ENCODE measurements at regions not wholly inside any gene's neighbourhood (a gene's known extent, or its start where the extent isn't known, plus 50 kb on each side); places are given as distances from the start of the nearest gene placed in this dataset.

- H3K27ac ChIP-seq (ENCODE audit: low read depth in 2 of 2, low read length in 2 of 2): no peak overlapping the region
- H3K9ac ChIP-seq (ENCODE audit: low read depth in 1 of 2, low read length in 2 of 2): no peak overlapping the region
- H3K9me3 ChIP-seq (ENCODE audit: control insufficient read depth in 2 of 2, low read length in 2 of 2): no peaks in the 10 kb centered on the region
These were observed 255.9 kb upstream of the SNX7 start for GRCh38 chr1:98405581-98406074.

GRCh38 chr1:98404866-98405265 is 256.7 kb upstream of the SNX7 start:
- no peaks in the 10 kb centered on the region for H3K27me3 ChIP-seq (ENCODE audit: control insufficient read depth in 2 of 2, insufficient read depth in 2 of 2, low read length in 2 of 2)
- H3K4me3 ChIP-seq (ENCODE audit: low read length in 2 of 2): no peak overlapping the region
- H3K27ac ChIP-seq (ENCODE audit: low read depth in 2 of 2, low read length in 2 of 2): no peak overlapping the region
- no peaks in the 10 kb centered on the region for H3K36me3 ChIP-seq (ENCODE audit: control insufficient read depth in 2 of 2, insufficient read depth in 2 of 2, low read length in 2 of 2)
- H3K4me1 ChIP-seq (ENCODE audit: control insufficient read depth in 2 of 2, insufficient read depth in 2 of 2, low read length in 2 of 2): no peaks in the 10 kb centered on the region
- no peak overlapping the region for H3K9ac ChIP-seq (ENCODE audit: low read depth in 1 of 2, low read length in 2 of 2)
- H3K9me3 ChIP-seq (ENCODE audit: control insufficient read depth in 2 of 2, low read length in 2 of 2): no peaks in the 10 kb centered on the region

More at GRCh38 chr1:98405581-98406074, 255.9 kb upstream of the SNX7 start:
- H3K36me3 ChIP-seq (ENCODE audit: control insufficient read depth in 2 of 2, insufficient read depth in 2 of 2, low read length in 2 of 2): no peaks in the 10 kb centered on the region
- H3K4me1 ChIP-seq (ENCODE audit: control insufficient read depth in 2 of 2, insufficient read depth in 2 of 2, low read length in 2 of 2): no peaks in the 10 kb centered on the region
- H3K27me3 ChIP-seq (ENCODE audit: control insufficient read depth in 2 of 2, insufficient read depth in 2 of 2, low read length in 2 of 2): no peaks in the 10 kb centered on the region
- H3K4me3 ChIP-seq (ENCODE audit: low read length in 2 of 2): no peak overlapping the region

- H3K4me3 ChIP-seq (ENCODE audit: low read length in 2 of 2): no peak overlapping the region
- H3K36me3 ChIP-seq (ENCODE audit: control insufficient read depth in 2 of 2, insufficient read depth in 2 of 2, low read length in 2 of 2): no peaks in the 10 kb centered on the region
- no peaks in the 10 kb centered on the region for H3K4me1 ChIP-seq (ENCODE audit: control insufficient read depth in 2 of 2, insufficient read depth in 2 of 2, low read length in 2 of 2)
- no peak overlapping the region for H3K9ac ChIP-seq (ENCODE audit: low read depth in 1 of 2, low read length in 2 of 2)
- H3K27me3 ChIP-seq (ENCODE audit: control insufficient read depth in 2 of 2, insufficient read depth in 2 of 2, low read length in 2 of 2): no peaks in the 10 kb centered on the region
- H3K9me3 ChIP-seq (ENCODE audit: control insufficient read depth in 2 of 2, low read length in 2 of 2): no peaks in the 10 kb centered on the region
- H3K27ac ChIP-seq (ENCODE audit: low read depth in 2 of 2, low read length in 2 of 2): no peak overlapping the region
These were observed 257.5 kb upstream of the SNX7 start for GRCh38 chr1:98403963-98404480.

GRCh38 chr1:98402860-98403259 is 258.7 kb upstream of the SNX7 start:
- no peak overlapping the region for H3K4me3 ChIP-seq (ENCODE audit: low read length in 2 of 2)
- no peaks in the 10 kb centered on the region for H3K9me3 ChIP-seq (ENCODE audit: control insufficient read depth in 2 of 2, low read length in 2 of 2)
- no peak overlapping the region for H3K9ac ChIP-seq (ENCODE audit: low read depth in 1 of 2, low read length in 2 of 2)
- no peaks in the 10 kb centered on the region for H3K4me1 ChIP-seq (ENCODE audit: control insufficient read depth in 2 of 2, insufficient read depth in 2 of 2, low read length in 2 of 2)
- no peaks in the 10 kb centered on the region for H3K27me3 ChIP-seq (ENCODE audit: control insufficient read depth in 2 of 2, insufficient read depth in 2 of 2, low read length in 2 of 2)
- no peak overlapping the region for H3K27ac ChIP-seq (ENCODE audit: low read depth in 2 of 2, low read length in 2 of 2)
- no peaks in the 10 kb centered on the region for H3K36me3 ChIP-seq (ENCODE audit: control insufficient read depth in 2 of 2, insufficient read depth in 2 of 2, low read length in 2 of 2)

- Histone ChIP-seq H3K36me3 (ENCODE audit: control insufficient read depth in 2 of 2, insufficient read depth in 2 of 2, low read length in 2 of 2) (no peaks in the 10 kb centered on the region), H3K27ac (ENCODE audit: low read depth in 2 of 2, low read length in 2 of 2) (no peak overlapping the region), H3K4me1 (ENCODE audit: control insufficient read depth in 2 of 2, insufficient read depth in 2 of 2, low read length in 2 of 2) (no peaks in the 10 kb centered on the region), H3K9ac (ENCODE audit: low read depth in 1 of 2, low read length in 2 of 2) (no peak overlapping the region), H3K27me3 (ENCODE audit: control insufficient read depth in 2 of 2, insufficient read depth in 2 of 2, low read length in 2 of 2) (no peaks in the 10 kb centered on the region), H3K4me3 (ENCODE audit: low read length in 2 of 2) (no peak overlapping the region), H3K9me3 (ENCODE audit: control insufficient read depth in 2 of 2, low read length in 2 of 2) (no peaks in the 10 kb centered on the region)
These were observed 261.1 kb upstream of the SNX7 start for GRCh38 chr1:98400446-98400845.

GRCh38 chr1:98399218-98399617 is 262.3 kb upstream of the SNX7 start:
- H3K9me3 ChIP-seq (ENCODE audit: control insufficient read depth in 2 of 2, low read length in 2 of 2): no peaks in the 10 kb centered on the region
- H3K36me3 ChIP-seq (ENCODE audit: control insufficient read depth in 2 of 2, insufficient read depth in 2 of 2, low read length in 2 of 2): no peaks in the 10 kb centered on the region
- no peak overlapping the region for H3K9ac ChIP-seq (ENCODE audit: low read depth in 1 of 2, low read length in 2 of 2)
- H3K4me3 ChIP-seq (ENCODE audit: low read length in 2 of 2): no peak overlapping the region
- no peak overlapping the region for H3K27ac ChIP-seq (ENCODE audit: low read depth in 2 of 2, low read length in 2 of 2)
- no peaks in the 10 kb centered on the region for H3K27me3 ChIP-seq (ENCODE audit: control insufficient read depth in 2 of 2, insufficient read depth in 2 of 2, low read length in 2 of 2)
- no peaks in the 10 kb centered on the region for H3K4me1 ChIP-seq (ENCODE audit: control insufficient read depth in 2 of 2, insufficient read depth in 2 of 2, low read length in 2 of 2)

- Histone ChIP-seq H3K4me3 (ENCODE audit: low read length in 2 of 2) (no peak overlapping the region), H3K27ac (ENCODE audit: low read depth in 2 of 2, low read length in 2 of 2) (no peak overlapping the region), H3K9ac (ENCODE audit: low read depth in 1 of 2, low read length in 2 of 2) (no peak overlapping the region), H3K9me3 (ENCODE audit: control insufficient read depth in 2 of 2, low read length in 2 of 2) (no peaks in the 10 kb centered on the region), H3K27me3 (ENCODE audit: control insufficient read depth in 2 of 2, insufficient read depth in 2 of 2, low read length in 2 of 2) (no peaks in the 10 kb centered on the region), H3K4me1 (ENCODE audit: control insufficient read depth in 2 of 2, insufficient read depth in 2 of 2, low read length in 2 of 2) (no peaks in the 10 kb centered on the region), H3K36me3 (ENCODE audit: control insufficient read depth in 2 of 2, insufficient read depth in 2 of 2, low read length in 2 of 2) (no peaks in the 10 kb centered on the region)
These were observed 262.9 kb upstream of the SNX7 start for GRCh38 chr1:98398649-98399048.

GRCh38 chr1:98398092-98398491 is 263.4 kb upstream of the SNX7 start:
- no peak overlapping the region for H3K27ac ChIP-seq (ENCODE audit: low read depth in 2 of 2, low read length in 2 of 2)
- no peak overlapping the region for H3K9ac ChIP-seq (ENCODE audit: low read depth in 1 of 2, low read length in 2 of 2)
- H3K36me3 ChIP-seq (ENCODE audit: control insufficient read depth in 2 of 2, insufficient read depth in 2 of 2, low read length in 2 of 2): no peaks in the 10 kb centered on the region
- H3K4me1 ChIP-seq (ENCODE audit: control insufficient read depth in 2 of 2, insufficient read depth in 2 of 2, low read length in 2 of 2): no peaks in the 10 kb centered on the region
- H3K27me3 ChIP-seq (ENCODE audit: control insufficient read depth in 2 of 2, insufficient read depth in 2 of 2, low read length in 2 of 2): no peaks in the 10 kb centered on the region
- H3K9me3 ChIP-seq (ENCODE audit: control insufficient read depth in 2 of 2, low read length in 2 of 2): no peaks in the 10 kb centered on the region
- no peak overlapping the region for H3K4me3 ChIP-seq (ENCODE audit: low read length in 2 of 2)

GRCh38 chr1:98393719-98394118 is 267.8 kb upstream of the SNX7 start:
- H3K27ac ChIP-seq (ENCODE audit: low read depth in 2 of 2, low read length in 2 of 2): no peak overlapping the region
- H3K9me3 ChIP-seq (ENCODE audit: control insufficient read depth in 2 of 2, low read length in 2 of 2): no peaks in the 10 kb centered on the region
- no peak overlapping the region for H3K4me3 ChIP-seq (ENCODE audit: low read length in 2 of 2)
- H3K9ac ChIP-seq (ENCODE audit: low read depth in 1 of 2, low read length in 2 of 2): no peak overlapping the region
- H3K36me3 ChIP-seq (ENCODE audit: control insufficient read depth in 2 of 2, insufficient read depth in 2 of 2, low read length in 2 of 2): no peaks in the 10 kb centered on the region
- H3K4me1 ChIP-seq (ENCODE audit: control insufficient read depth in 2 of 2, insufficient read depth in 2 of 2, low read length in 2 of 2): peaks cover 0 to 4% of the 10 kb centered on the region in 2 donors
- no peaks in the 10 kb centered on the region for H3K27me3 ChIP-seq (ENCODE audit: control insufficient read depth in 2 of 2, insufficient read depth in 2 of 2, low read length in 2 of 2)

- Histone ChIP-seq H3K27me3 (ENCODE audit: control insufficient read depth in 2 of 2, insufficient read depth in 2 of 2, low read length in 2 of 2) (no peaks in the 10 kb centered on the region), H3K4me1 (ENCODE audit: control insufficient read depth in 2 of 2, insufficient read depth in 2 of 2, low read length in 2 of 2) (peaks cover 3 to 19% of the 10 kb centered on the region in 2 donors), H3K9ac (ENCODE audit: low read depth in 1 of 2, low read length in 2 of 2) (no peak overlapping the region), H3K36me3 (ENCODE audit: control insufficient read depth in 2 of 2, insufficient read depth in 2 of 2, low read length in 2 of 2) (no peaks in the 10 kb centered on the region), H3K9me3 (ENCODE audit: control insufficient read depth in 2 of 2, low read length in 2 of 2) (no peaks in the 10 kb centered on the region), H3K27ac (ENCODE audit: low read depth in 2 of 2, low read length in 2 of 2) (no peak overlapping the region), H3K4me3 (ENCODE audit: low read length in 2 of 2) (no peak overlapping the region)
These were observed 270.3 kb upstream of the SNX7 start for GRCh38 chr1:98391175-98391574.

GRCh38 chr1:98389809-98390208 is 271.7 kb upstream of the SNX7 start:
- Histone ChIP-seq H3K9ac (ENCODE audit: low read depth in 1 of 2, low read length in 2 of 2) (no peak overlapping the region), H3K27me3 (ENCODE audit: control insufficient read depth in 2 of 2, insufficient read depth in 2 of 2, low read length in 2 of 2) (no peaks in the 10 kb centered on the region), H3K36me3 (ENCODE audit: control insufficient read depth in 2 of 2, insufficient read depth in 2 of 2, low read length in 2 of 2) (no peaks in the 10 kb centered on the region), H3K4me1 (ENCODE audit: control insufficient read depth in 2 of 2, insufficient read depth in 2 of 2, low read length in 2 of 2) (peaks cover 3 to 19% of the 10 kb centered on the region in 2 donors), H3K9me3 (ENCODE audit: control insufficient read depth in 2 of 2, low read length in 2 of 2) (no peaks in the 10 kb centered on the region), H3K4me3 (ENCODE audit: low read length in 2 of 2) (no peak overlapping the region), H3K27ac (ENCODE audit: low read depth in 2 of 2, low read length in 2 of 2) (no peak overlapping the region)
